ENCODE measurements at regions not wholly inside any gene's neighbourhood (a gene's known extent, or its start where the extent isn't known, plus 50 kb on each side); places are given as distances from the start of the nearest gene placed in this dataset.

- 86% methylated on average over 3 of the region's 7 CpGs for WGBS (ENCODE audit: insufficient coverage)
- no peak for DNase-seq
- no peak overlapping the region for H3K4me3 ChIP-seq (ENCODE audit: low read length)
Measured at GRCh38 chr2:107091163-107091864, 205.3 kb upstream of the ST6GAL2 start.

GRCh38 chr2:107093426-107093957 lies 207.5 kb upstream of the ST6GAL2 start:
- DNase-seq, result no peak
- WGBS (ENCODE audit: insufficient coverage), result 80% methylated on average over 1 of the region's 4 CpGs
- Histone ChIP-seq H3K9me3 (replicated peaks; ENCODE audit: control insufficient read depth, low read depth, low read length) (no peaks in the 10 kb centered on the region), H3K27ac (ENCODE audit: low read length) (no peak overlapping the region), H3K36me3 (ENCODE audit: control insufficient read depth, insufficient read depth, low read length) (no peaks in the 10 kb centered on the region), H3K27me3 (ENCODE audit: control insufficient read depth, insufficient read depth, low read length) (no peaks in the 10 kb centered on the region), H3K4me3 (ENCODE audit: low read length) (no peak overlapping the region), H3K4me1 (ENCODE audit: control insufficient read depth, insufficient read depth, low read length) (no peaks in the 10 kb centered on the region)

More at GRCh38 chr2:107091163-107091864, 205.3 kb upstream of the ST6GAL2 start:
- Histone ChIP-seq H3K27ac (ENCODE audit: low read length) (no peak overlapping the region), H3K27me3 (ENCODE audit: control insufficient read depth, insufficient read depth, low read length) (no peaks in the 10 kb centered on the region), H3K36me3 (ENCODE audit: control insufficient read depth, insufficient read depth, low read length) (no peaks in the 10 kb centered on the region), H3K4me1 (ENCODE audit: control insufficient read depth, insufficient read depth, low read length) (no peaks in the 10 kb centered on the region), H3K9me3 (replicated peaks; ENCODE audit: control insufficient read depth, low read depth, low read length) (no peaks in the 10 kb centered on the region)

- H3K4me3 ChIP-seq (ENCODE audit: low read length), result no peak overlapping the region
- WGBS (ENCODE audit: insufficient coverage), result 93% methylated on average over 2 of the region's 4 CpGs
- H3K9me3 ChIP-seq (replicated peaks; ENCODE audit: control insufficient read depth, low read depth, low read length), result no peaks in the 10 kb centered on the region
- H3K36me3 ChIP-seq (ENCODE audit: control insufficient read depth, insufficient read depth, low read length), result no peaks in the 10 kb centered on the region
- H3K27me3 ChIP-seq (ENCODE audit: control insufficient read depth, insufficient read depth, low read length), result no peaks in the 10 kb centered on the region
- no peak for DNase-seq
- H3K27ac ChIP-seq (ENCODE audit: low read length), result no peak overlapping the region
- no peaks in the 10 kb centered on the region for H3K4me1 ChIP-seq (ENCODE audit: control insufficient read depth, insufficient read depth, low read length)
Measured at GRCh38 chr2:107094450-107094986, 208.6 kb upstream of the ST6GAL2 start.

GRCh38 chr2:107102176-107102575 lies 216.2 kb upstream of the ST6GAL2 start:
- Histone ChIP-seq H3K4me1 (ENCODE audit: control insufficient read depth, insufficient read depth, low read length) (no peaks in the 10 kb centered on the region), H3K27me3 (ENCODE audit: control insufficient read depth, insufficient read depth, low read length) (no peaks in the 10 kb centered on the region), H3K36me3 (ENCODE audit: control insufficient read depth, insufficient read depth, low read length) (no peaks in the 10 kb centered on the region), H3K4me3 (ENCODE audit: low read length) (no peak overlapping the region), H3K9me3 (replicated peaks; ENCODE audit: control insufficient read depth, low read depth, low read length) (no peaks in the 10 kb centered on the region), H3K27ac (ENCODE audit: low read length) (no peak overlapping the region)
- 89% methylated on average over 4 of the region's 8 CpGs for WGBS (ENCODE audit: insufficient coverage)
- no peak for DNase-seq

GRCh38 chr2:107107351-107107750 lies 221.4 kb upstream of the ST6GAL2 start:
- no peaks in the 10 kb centered on the region for H3K27me3 ChIP-seq (ENCODE audit: control insufficient read depth, insufficient read depth, low read length)
- no peaks in the 10 kb centered on the region for H3K4me1 ChIP-seq (ENCODE audit: control insufficient read depth, insufficient read depth, low read length)
- H3K36me3 ChIP-seq (ENCODE audit: control insufficient read depth, insufficient read depth, low read length), result no peaks in the 10 kb centered on the region
- H3K27ac ChIP-seq (ENCODE audit: low read length), result no peak overlapping the region
- H3K4me3 ChIP-seq (ENCODE audit: low read length), result no peak overlapping the region
- WGBS (ENCODE audit: insufficient coverage), result 20% methylated on average over 1 of the region's 2 CpGs
- no peak for DNase-seq
- H3K9me3 ChIP-seq (replicated peaks; ENCODE audit: control insufficient read depth, low read depth, low read length), result no peaks in the 10 kb centered on the region

- no peaks in the 10 kb centered on the region for H3K4me1 ChIP-seq (ENCODE audit: control insufficient read depth, insufficient read depth, low read length)
- no peaks in the 10 kb centered on the region for H3K36me3 ChIP-seq (ENCODE audit: control insufficient read depth, insufficient read depth, low read length)
- no peaks in the 10 kb centered on the region for H3K27me3 ChIP-seq (ENCODE audit: control insufficient read depth, insufficient read depth, low read length)
- no peak for DNase-seq
- H3K27ac ChIP-seq (ENCODE audit: low read length), result no peak overlapping the region
- no peaks in the 10 kb centered on the region for H3K9me3 ChIP-seq (replicated peaks; ENCODE audit: control insufficient read depth, low read depth, low read length)
- H3K4me3 ChIP-seq (ENCODE audit: low read length), result no peak overlapping the region
- whole genome bisulfite sequencing (ENCODE audit: insufficient coverage), result no CpG with 5 or more reads among the region's 2 CpGs
Measured at GRCh38 chr2:107108556-107108955, 222.6 kb upstream of the ST6GAL2 start.

GRCh38 chr2:107111623-107112022 lies 225.7 kb upstream of the ST6GAL2 start:
- no peaks in the 10 kb centered on the region for H3K27me3 ChIP-seq (ENCODE audit: control insufficient read depth, insufficient read depth, low read length)
- H3K4me1 ChIP-seq (ENCODE audit: control insufficient read depth, insufficient read depth, low read length), result no peaks in the 10 kb centered on the region
- H3K36me3 ChIP-seq (ENCODE audit: control insufficient read depth, insufficient read depth, low read length), result no peaks in the 10 kb centered on the region
- WGBS (ENCODE audit: insufficient coverage), result 83% methylated on average over 1 of the region's 1 CpG
- H3K9me3 ChIP-seq (replicated peaks; ENCODE audit: control insufficient read depth, low read depth, low read length), result no peaks in the 10 kb centered on the region
- H3K4me3 ChIP-seq (ENCODE audit: low read length), result no peak overlapping the region
- no peak overlapping the region for H3K27ac ChIP-seq (ENCODE audit: low read length)
- DNase-seq, result no peak

GRCh38 chr2:107112561-107112960 lies 226.6 kb upstream of the ST6GAL2 start:
- DNase-seq, result no peak
- H3K9me3 ChIP-seq (replicated peaks; ENCODE audit: control insufficient read depth, low read depth, low read length), result no peaks in the 10 kb centered on the region

GRCh38 chr2:107128381-107128780 lies 242.4 kb upstream of the ST6GAL2 start:
- H3K27ac ChIP-seq (ENCODE audit: low read length), result no peak overlapping the region
- H3K9me3 ChIP-seq (replicated peaks; ENCODE audit: control insufficient read depth, low read depth, low read length), result no peaks in the 10 kb centered on the region
- no peak overlapping the region for H3K4me3 ChIP-seq (ENCODE audit: low read length)
- no peaks in the 10 kb centered on the region for H3K27me3 ChIP-seq (ENCODE audit: control insufficient read depth, insufficient read depth, low read length)
- no peak for DNase-seq
- no peaks in the 10 kb centered on the region for H3K36me3 ChIP-seq (ENCODE audit: control insufficient read depth, insufficient read depth, low read length)
- WGBS (ENCODE audit: insufficient coverage), result 40% methylated on average over 1 of the region's 2 CpGs
- no peaks in the 10 kb centered on the region for H3K4me1 ChIP-seq (ENCODE audit: control insufficient read depth, insufficient read depth, low read length)

More at GRCh38 chr2:107112561-107112960, 226.6 kb upstream of the ST6GAL2 start:
- H3K27me3 ChIP-seq (ENCODE audit: control insufficient read depth, insufficient read depth, low read length), result no peaks in the 10 kb centered on the region
- no peaks in the 10 kb centered on the region for H3K4me1 ChIP-seq (ENCODE audit: control insufficient read depth, insufficient read depth, low read length)
- H3K27ac ChIP-seq (ENCODE audit: low read length), result no peak overlapping the region
- no peaks in the 10 kb centered on the region for H3K36me3 ChIP-seq (ENCODE audit: control insufficient read depth, insufficient read depth, low read length)
- H3K4me3 ChIP-seq (ENCODE audit: low read length), result no peak overlapping the region

- Histone ChIP-seq H3K27me3 (ENCODE audit: control insufficient read depth, insufficient read depth, low read length) (no peaks in the 10 kb centered on the region), H3K36me3 (ENCODE audit: control insufficient read depth, insufficient read depth, low read length) (no peaks in the 10 kb centered on the region), H3K9me3 (replicated peaks; ENCODE audit: control insufficient read depth, low read depth, low read length) (peaks cover 3% of the 10 kb centered on the region), H3K4me1 (ENCODE audit: control insufficient read depth, insufficient read depth, low read length) (no peaks in the 10 kb centered on the region), H3K27ac (ENCODE audit: low read length) (no peak overlapping the region), H3K4me3 (ENCODE audit: low read length) (no peak overlapping the region)
- DNase-seq, result no peak
- 90% methylated on average over 4 of the region's 11 CpGs for WGBS (ENCODE audit: insufficient coverage)
Measured at GRCh38 chr2:107132070-107132469, 246.1 kb upstream of the ST6GAL2 start.
